Inflammatory macrophage treated with lipopolysaccharide for 1 hour (primary cell): ENCODE measurements at regions not wholly inside any gene's neighbourhood (a gene's known extent, or its start where the extent isn't known, plus 50 kb on each side); places are given as distances from the start of the nearest gene placed in this dataset.
"Not testable (repeated sequence)": the region's sequence is repeated elsewhere in the genome, so short reads cannot be mapped to it uniquely, and the experiment has no call there.

Experiments
- DNase-seq, 2 donors: peaks; one replicate each; pipeline ENCODE4 v3.0.0-alpha.2; 2020 to 2022

- DNase-seq = not testable (repeated sequence)
Observed at GRCh38 chr7:55743454-55743717, 119.2 kb downstream of the SEPTIN14 start.

DNA sequence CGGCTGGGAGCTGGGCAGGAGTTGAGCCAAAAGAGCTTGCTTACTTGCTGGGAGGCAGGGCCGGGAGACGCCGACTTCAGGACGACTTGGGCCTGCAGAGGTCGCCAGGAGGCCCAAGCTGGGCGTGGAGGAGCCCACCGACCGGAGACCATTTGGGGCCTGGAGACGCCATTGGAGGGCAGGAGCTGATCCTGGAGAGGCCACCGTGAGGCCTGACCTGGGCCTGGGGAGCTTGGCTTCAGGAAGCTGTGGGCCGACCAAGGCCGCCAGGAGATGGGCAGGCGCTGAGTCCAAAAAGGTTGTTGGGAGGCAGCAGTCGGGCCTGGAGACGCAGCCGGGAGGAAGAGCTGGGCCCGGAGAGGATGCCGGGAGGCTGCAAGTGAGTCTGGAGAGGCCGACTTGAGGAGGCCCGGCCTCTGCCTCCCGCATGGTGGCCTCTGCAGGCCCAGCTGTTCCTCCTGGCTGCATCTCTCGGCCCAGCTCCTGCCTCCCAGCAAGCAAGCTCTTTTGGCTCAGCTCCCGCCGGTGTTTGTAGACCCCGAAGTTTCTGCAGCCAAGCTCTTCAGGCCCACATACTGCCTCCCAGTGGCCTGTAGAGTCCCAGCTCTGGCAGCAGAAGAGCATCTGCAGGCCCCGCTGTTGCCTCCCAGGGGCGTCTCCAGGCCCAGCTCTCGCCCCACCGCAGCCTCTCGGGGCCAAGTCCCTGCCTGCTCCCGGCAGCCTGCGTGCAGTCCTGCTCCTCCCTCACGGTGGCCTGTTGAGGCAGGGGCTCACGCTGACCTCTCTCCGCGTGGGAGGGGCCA is 119.7 kb downstream of the SEPTIN14 start:
- not testable (repeated sequence) for DNase-seq

DNA sequence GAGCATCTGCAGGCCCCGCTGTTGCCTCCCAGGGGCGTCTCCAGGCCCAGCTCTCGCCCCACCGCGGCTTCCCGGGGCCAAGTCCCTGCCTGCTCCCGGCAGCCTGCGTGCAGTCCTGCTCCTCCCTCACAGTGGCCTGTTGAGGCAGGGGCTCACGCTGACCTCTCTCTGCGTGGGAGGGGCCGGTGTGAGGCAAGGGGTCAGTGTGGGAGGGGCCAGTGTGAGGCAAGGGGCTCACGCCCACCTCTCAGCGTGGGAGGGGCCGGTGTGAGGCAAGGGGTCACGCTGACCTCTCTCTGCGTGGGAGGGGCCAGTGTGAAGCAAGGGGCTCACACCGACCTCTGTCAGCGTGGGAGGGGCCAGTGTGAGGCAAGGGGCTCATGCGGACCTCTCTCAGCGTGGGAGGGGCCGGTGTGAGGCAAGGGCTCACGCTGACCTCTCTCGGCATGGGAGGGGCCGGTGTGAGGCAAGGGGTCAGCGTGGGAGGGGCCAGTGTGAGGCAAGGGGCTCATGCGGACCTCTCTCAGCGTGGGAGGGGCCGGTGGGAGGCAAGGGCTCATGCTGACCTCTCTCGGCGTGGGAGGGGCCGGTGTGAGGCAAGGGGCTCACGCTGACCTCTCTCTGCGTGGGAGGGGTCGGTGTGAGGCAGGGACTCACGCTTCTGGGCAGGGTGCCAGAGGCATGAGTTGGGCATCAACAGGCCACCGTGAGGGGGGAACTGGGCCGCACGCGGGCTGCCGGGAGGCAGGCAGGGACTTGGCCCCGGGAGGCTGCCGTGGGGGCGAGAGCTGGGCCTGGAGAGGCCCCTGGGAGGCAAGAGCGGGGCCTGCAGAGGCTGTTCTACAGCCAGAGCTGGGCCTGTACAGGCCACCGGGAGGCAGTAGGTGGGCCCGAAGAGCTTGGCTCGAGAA is 120.6 kb downstream of the SEPTIN14 start:
- not testable (repeated sequence) for DNase-seq

DNA sequence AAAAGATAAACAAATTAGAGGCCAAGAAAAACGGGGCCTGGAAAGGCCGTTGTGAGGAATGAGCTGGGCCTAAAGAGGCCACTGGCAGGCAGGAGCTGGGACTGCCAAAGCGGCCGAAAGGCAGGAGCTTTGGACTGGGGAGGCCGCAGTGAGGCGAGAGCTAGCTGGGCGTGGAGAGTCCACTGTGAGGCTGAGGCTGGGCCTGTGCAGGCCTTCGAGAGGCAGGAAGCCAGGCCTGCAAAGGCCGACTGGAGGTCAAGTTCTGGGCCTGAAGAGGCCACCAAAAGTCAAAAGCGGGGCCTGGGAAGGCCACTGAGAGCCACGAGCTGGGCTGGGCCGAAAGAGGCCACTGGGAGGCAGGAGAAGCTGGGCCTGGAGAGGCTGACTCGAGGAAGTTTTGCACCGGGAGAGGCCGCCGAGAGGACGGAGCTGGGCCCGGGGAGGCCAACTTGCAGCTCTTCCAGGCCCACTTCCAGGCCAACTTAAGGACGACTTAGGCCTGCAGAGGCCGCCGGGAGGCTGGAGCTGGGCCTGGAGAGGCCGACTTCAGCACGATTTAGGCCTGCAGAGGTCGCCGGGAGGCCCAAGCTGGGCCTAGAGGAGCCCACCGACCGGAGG is 121.8 kb downstream of the SEPTIN14 start:
- not testable (repeated sequence) for DNase-seq

DNA sequence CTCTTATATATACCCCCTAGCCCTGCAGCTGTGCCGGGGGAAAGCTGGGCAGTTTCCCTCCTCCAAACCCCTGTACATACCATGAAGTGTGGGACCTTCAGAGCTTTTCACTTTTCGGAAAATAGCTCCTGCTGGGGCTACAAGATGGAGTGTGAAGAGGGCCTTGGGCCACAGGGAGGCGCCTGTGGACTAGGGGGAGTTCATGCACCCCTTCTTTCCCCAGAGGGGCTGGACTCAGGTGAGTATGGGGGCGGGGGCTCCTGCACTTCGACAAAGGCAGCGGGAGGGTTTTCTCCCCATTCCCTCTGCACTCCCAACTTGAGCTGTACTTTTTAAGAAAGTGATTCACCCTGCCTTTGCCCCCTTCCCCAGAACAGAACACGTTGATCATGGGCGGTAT is 122.5 kb downstream of the SEPTIN14 start:
- not testable (repeated sequence) for DNase-seq

DNA sequence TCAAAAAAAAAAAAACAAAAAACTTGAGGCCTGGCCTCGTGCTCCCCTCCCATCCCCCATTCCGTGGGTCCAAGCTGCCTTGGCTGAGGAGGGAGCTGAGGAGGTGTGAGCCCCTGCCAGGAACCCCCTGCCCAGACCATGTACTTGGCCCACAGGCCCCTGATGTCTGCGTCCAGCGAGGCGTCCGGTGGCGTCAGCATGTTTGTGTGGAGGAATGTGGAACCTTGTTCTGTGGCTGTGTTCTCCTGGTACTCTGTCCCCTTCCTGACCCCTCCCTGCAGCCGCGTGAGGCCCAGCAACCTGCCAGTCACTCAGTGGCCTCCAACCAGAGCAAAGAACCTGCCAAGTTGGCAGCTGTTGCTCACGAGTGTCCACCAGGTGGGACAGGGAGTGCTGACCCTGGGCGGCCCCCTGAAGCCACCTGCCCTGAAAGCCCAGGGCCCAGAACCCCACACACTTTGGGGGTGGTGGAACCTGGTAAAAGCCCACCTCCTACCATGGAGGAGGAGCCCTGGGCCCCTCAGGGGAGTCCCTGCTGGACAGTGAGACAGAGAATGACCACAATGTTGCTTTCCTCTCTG is 125.8 kb downstream of the SEPTIN14 start:
- not testable (repeated sequence) for DNase-seq

- DNase-seq = no peak
Observed at GRCh38 chr7:55733241-55734140, 129.1 kb downstream of the SEPTIN14 start.

- no peak for DNase-seq
Observed at GRCh38 chr7:55731931-55732330, 130.6 kb downstream of the SEPTIN14 start.

GRCh38 chr7:55730197-55730596 is 132.4 kb downstream of the SEPTIN14 start:
- DNase-seq = no peak

DNA sequence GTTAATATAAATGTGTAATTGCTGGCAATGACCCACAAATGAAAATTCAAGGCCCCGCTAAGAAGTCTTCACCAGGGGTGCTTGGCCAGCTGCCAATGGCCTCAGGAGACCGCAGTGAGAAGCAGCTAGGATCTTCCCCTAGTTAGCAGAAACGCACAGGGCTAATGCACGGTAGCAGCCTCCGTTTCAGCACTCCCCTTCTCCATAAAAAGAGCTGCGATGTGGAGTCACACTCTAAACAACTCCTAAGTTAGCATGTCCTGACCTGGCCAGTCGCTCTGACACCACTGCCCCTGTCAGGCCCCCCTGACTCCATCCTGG is 139.0 kb downstream of the SEPTIN14 start:
- DNase-seq = no peak

GRCh38 chr7:55722874-55723620 is 139.5 kb downstream of the SEPTIN14 start:
- not testable (repeated sequence) for DNase-seq

GRCh38 chr7:55721004-55721403 is 141.5 kb downstream of the SEPTIN14 start:
- not testable (repeated sequence) for DNase-seq

- not testable (repeated sequence) for DNase-seq
Observed at GRCh38 chr7:55715247-55715867, 143.1 kb upstream of the VOPP1 start.

DNA sequence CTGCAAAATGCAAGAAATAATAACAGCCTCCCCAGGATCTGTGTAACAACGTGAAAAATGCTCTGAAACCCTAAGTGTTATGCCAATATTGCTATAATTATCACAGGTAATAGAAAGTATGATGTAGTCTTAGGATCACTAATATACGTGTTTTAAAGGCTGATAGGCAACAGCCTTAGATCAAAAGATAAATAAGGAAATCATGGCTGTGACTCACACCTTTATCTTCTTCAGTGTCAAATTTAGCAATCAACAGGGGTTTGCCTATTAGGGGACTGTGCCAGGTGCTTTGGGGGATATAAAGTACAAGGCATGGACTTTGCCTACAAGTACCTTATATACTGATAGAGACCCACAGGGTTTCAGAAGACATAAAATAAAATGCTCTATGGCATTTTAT is 142.1 kb upstream of the VOPP1 start:
- DNase-seq = not testable (repeated sequence)

DNA sequence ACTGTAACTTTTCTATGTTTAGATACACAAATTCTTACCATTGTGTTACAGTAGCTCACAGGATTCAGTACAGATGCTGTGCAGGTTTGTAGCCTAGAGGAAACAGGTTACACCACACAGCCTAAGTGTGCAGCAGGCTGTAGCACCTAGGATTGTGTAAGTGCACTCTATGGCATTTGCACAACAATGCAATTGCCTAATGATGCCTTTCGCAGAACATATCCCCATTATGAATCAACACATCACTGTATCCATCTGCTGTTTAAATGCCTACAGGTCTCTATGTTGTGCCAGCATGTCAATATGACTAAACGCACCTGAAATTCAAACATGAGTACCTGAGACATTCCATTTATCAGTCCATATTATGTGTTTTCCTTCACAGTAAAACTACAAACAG is 138.0 kb upstream of the VOPP1 start:
- not testable (repeated sequence) for DNase-seq

DNA sequence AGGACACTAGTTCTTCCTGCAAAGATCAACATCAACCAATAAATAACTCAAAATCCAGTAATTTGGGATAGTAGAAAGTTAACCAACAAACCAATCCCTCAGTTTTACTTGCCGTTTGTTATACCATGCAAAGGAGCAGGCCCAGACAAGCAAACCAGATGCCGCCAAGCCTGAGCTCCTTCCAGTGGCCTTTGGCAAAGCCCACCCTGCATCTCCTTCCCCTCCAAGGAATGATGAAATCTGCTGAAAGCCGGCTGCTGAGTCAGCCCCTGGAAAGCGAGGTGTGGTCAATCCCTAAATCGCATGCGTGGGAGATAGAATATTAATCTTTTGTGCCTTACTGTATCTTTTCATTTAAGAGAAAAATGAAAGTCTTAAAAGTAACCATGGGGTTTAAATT is 135.7 kb upstream of the VOPP1 start:
- DNase-seq = not testable (repeated sequence)

- not testable (repeated sequence) for DNase-seq
Observed at GRCh38 chr7:55707410-55707809, 135.1 kb upstream of the VOPP1 start.

DNA sequence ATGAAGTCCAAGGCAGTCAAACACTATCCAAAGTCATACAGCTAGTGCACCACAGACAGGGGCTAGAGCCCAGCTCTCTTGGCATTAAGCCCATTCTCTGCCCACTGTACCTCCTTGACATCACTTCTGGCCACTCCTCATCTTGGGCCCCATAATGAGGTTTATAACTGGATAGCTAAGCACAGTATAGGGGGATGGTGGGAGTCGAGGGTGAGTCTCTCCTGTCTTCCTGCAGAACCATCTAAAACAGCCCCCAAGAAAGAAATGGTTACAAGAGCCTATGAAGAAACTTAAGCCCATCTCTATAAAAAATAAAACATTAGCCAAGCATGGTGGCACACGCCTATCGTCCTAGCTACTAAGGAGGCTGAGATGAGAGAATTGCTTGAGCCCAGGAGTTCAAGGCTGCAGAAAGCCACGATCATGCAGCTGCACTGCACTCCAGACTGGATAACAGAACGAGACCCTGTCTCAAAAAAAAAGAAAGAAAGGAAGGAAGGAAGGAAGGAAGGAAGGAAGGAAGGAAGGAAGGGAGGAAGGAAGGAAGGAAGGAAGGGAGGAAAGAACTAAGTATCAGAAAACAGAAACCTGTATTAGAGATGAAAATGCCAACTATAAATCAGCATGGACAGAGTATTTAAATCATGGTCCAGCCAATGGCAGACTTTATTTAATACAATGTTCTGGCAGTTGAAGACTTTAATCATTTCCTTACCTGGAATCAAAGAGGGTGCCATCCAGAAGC is 134.3 kb upstream of the VOPP1 start:
- not testable (repeated sequence) for DNase-seq

DNA sequence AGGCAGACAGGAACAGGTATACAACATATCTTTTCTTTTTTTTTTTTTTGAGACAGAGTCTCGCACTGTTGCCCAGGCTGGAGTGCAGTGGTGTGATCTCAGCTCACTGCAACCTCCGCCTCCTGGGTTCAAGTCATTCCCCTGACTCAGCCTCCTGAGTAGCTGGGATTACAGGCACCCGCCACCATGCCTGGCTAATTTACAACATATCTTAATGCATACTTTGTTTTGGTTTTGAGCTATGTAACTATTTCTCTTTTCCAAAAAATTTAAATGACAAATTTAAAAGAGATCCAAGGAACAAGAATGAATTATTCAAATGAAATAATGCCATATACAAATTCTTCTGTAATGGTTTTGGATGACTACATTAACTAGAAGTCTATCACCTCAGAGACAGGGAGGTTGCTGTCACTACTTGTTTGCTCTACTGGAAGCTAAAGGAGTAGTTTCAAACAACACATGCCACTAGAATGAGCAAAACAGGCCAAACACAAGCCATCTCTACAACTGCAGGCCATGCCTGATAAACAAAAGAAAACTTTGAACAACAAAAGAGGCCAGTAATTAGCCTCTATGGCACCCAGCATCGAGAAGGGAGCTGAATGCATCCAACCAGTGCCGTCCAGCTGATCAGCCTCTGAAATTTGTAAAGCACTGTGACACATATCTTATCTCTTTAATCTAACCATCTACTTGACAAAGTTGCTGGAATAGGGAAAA is 133.6 kb upstream of the VOPP1 start:
- not testable (repeated sequence) for DNase-seq

GRCh38 chr7:55702831-55703230 is 130.5 kb upstream of the VOPP1 start:
- not testable (repeated sequence) for DNase-seq
